ENCODE measurements at regions not wholly inside any gene's neighbourhood (a gene's known extent, or its start where the extent isn't known, plus 50 kb on each side); places are given as distances from the start of the nearest gene placed in this dataset.

DNA sequence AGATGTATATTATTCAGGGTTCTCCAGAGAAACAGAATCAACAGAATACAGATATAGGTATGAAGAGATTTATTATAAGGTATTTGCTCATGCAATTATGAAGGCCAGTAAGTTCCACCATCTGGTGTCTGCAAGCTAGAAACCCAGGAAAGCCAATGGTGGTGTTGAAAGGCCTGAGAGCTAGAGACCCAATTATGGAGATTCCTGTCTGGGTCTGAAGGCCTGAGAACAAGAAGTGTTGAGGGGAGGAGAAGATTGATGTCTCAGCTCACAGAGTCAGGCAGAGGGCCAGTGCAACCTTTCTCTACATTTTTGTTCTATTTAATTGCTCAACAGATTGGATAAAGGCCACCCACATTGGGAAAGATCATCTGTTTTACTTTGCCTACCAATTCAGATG, 524.2 kb upstream of the CRIM1 start:
- DNase-seq (ENCODE audit: low spot score), result no peak
- H3K9me3 ChIP-seq, result no peaks in the 10 kb centered on the region
- H3K4me1 ChIP-seq (replicated peaks), result no peaks in the 10 kb centered on the region
- no peak overlapping the region for H3K4me3 ChIP-seq
- TF ChIP-seq CTCF (IDR thresholded peaks at IDR 0.05) (no peak), POLR2A (IDR thresholded peaks at IDR 0.05) (no peak), POLR2AphosphoS5 (IDR thresholded peaks at IDR 0.05) (no peak)
- intact Hi-C loops (cut with DNase I), result no loop called here
- H3K27ac ChIP-seq, result no peak overlapping the region
- no peaks in the 10 kb centered on the region for H3K36me3 ChIP-seq
- H3K27me3 ChIP-seq (replicated peaks; ENCODE audit: insufficient read depth), result no peaks in the 10 kb centered on the region

DNA sequence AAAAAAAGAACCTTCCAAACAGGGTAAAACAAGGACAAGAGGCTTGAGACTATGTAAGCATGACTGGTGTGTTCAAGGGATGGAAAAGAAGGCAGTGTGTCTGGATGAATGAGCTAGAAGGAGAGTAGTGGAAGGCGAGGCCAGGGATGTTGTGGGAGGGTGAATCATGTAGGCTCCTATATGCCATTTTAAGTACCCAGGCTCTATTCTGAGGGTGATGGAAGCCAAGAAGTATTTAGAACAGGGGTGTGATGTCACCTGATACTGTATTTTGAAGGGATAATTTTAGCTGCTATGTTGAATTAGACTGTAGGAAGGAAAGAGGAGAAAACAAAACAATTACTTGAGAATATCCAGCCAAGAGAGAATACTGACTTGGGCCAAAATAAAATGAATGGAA, 524.7 kb upstream of the CRIM1 start:
- 100% methylated on average over 1 of the region's 1 CpG for WGBS
- Histone ChIP-seq H3K4me1 (replicated peaks) (no peaks in the 10 kb centered on the region), H3K27ac (no peak overlapping the region)

DNA sequence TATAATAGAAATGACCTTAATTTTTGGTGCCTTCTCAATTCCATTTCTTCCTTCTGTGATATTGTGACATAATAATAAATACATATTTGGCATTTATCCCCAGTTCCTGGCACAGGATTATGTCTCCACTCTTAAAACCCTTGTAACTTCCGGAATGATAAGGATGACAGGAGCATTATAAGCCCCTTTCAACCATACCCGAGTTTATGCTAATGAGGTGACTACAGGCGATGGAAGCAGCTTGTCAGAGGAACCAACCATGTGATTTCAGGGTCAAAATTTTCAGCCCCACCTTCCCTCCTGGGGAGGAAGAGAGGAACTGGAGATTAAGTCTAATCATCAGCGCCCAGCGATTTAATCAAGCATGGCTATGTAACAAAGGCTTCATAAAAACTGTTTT, 528.5 kb upstream of the CRIM1 start:
- intact Hi-C loops (cut with DNase I), result no loop called here
- 75% methylated on average over 5 of the region's 5 CpGs for WGBS
- no peaks in the 10 kb centered on the region for H3K36me3 ChIP-seq
- no peaks in the 10 kb centered on the region for H3K9me3 ChIP-seq
- H3K27me3 ChIP-seq (replicated peaks; ENCODE audit: insufficient read depth), result no peaks in the 10 kb centered on the region
- no peaks in the 10 kb centered on the region for H3K4me1 ChIP-seq (replicated peaks)
- TF ChIP-seq CTCF (IDR thresholded peaks at IDR 0.05), result no peak
- no peak for DNase-seq (ENCODE audit: low spot score)
- no peak overlapping the region for H3K4me3 ChIP-seq
- H3K27ac ChIP-seq, result no peak overlapping the region

More for the DNA sequence above, 524.7 kb upstream of the CRIM1 start:
- no peaks in the 10 kb centered on the region for H3K27me3 ChIP-seq (replicated peaks; ENCODE audit: insufficient read depth)
- H3K4me3 ChIP-seq, result no peak overlapping the region
- no peaks in the 10 kb centered on the region for H3K36me3 ChIP-seq
- intact Hi-C loops (cut with DNase I), result no loop called here
- no peak for TF ChIP-seq POLR2A (IDR thresholded peaks at IDR 0.05)
- no peak for TF ChIP-seq CTCF (IDR thresholded peaks at IDR 0.05)
- no peak for TF ChIP-seq POLR2AphosphoS5 (IDR thresholded peaks at IDR 0.05)
- no peaks in the 10 kb centered on the region for H3K9me3 ChIP-seq
- DNase-seq (ENCODE audit: low spot score), result no peak

GRCh38 chr2:35822716-35823115, 532.9 kb upstream of the CRIM1 start:
- Histone ChIP-seq H3K36me3 (no peaks in the 10 kb centered on the region), H3K4me3 (no peak overlapping the region), H3K9me3 (no peaks in the 10 kb centered on the region), H3K27me3 (replicated peaks; ENCODE audit: insufficient read depth) (no peaks in the 10 kb centered on the region), H3K4me1 (replicated peaks) (no peaks in the 10 kb centered on the region), H3K27ac (no peak overlapping the region)
- 42% methylated on average over 3 of the region's 3 CpGs for WGBS
- TF ChIP-seq CTCF (IDR thresholded peaks at IDR 0.05), result no peak
- no peak for TF ChIP-seq POLR2AphosphoS5 (IDR thresholded peaks at IDR 0.05)
- no peak for TF ChIP-seq POLR2A (IDR thresholded peaks at IDR 0.05)
- DNase-seq (ENCODE audit: low spot score), result no peak
- intact Hi-C loops (cut with DNase I), result no loop called here

- intact Hi-C loops (cut with DNase I), result no loop called here
- Histone ChIP-seq H3K4me1 (replicated peaks) (no peaks in the 10 kb centered on the region), H3K27me3 (replicated peaks; ENCODE audit: insufficient read depth) (no peaks in the 10 kb centered on the region), H3K27ac (no peak overlapping the region), H3K4me3 (no peak overlapping the region), H3K9me3 (no peaks in the 10 kb centered on the region), H3K36me3 (no peaks in the 10 kb centered on the region)
- 46% methylated on average over 2 of the region's 2 CpGs for WGBS
- TF ChIP-seq POLR2AphosphoS5 (IDR thresholded peaks at IDR 0.05), result no peak
- TF ChIP-seq CTCF (IDR thresholded peaks at IDR 0.05), result no peak
- TF ChIP-seq POLR2A (IDR thresholded peaks at IDR 0.05), result no peak
- DNase-seq (ENCODE audit: low spot score), result no peak
Observed at GRCh38 chr2:35821675-35822074, 533.9 kb upstream of the CRIM1 start.

All from prostate gland (tissue), 2 donors.